Skeletal muscle cell (primary cell): ENCODE measurements at regions not wholly inside any gene's neighbourhood (a gene's known extent, or its start where the extent isn't known, plus 50 kb on each side); places are given as distances from the start of the nearest gene placed in this dataset.
"Not testable (repeated sequence)": the region's sequence is repeated elsewhere in the genome, so short reads cannot be mapped to it uniquely, and the experiment has no call there.

Source experiments
- DNase-seq: peaks from one replicate; pipeline ENCODE4 v3.0.0-alpha.2; 2010; ENCODE audit warnings: low read depth
- H3K4me3 ChIP-seq: 2 replicates; pipeline ENCODE4 v1.5.1; 2011; ENCODE audit warnings: low read depth, mild to moderate bottlenecking, control low read depth, low read length, moderate library complexity

DNA sequence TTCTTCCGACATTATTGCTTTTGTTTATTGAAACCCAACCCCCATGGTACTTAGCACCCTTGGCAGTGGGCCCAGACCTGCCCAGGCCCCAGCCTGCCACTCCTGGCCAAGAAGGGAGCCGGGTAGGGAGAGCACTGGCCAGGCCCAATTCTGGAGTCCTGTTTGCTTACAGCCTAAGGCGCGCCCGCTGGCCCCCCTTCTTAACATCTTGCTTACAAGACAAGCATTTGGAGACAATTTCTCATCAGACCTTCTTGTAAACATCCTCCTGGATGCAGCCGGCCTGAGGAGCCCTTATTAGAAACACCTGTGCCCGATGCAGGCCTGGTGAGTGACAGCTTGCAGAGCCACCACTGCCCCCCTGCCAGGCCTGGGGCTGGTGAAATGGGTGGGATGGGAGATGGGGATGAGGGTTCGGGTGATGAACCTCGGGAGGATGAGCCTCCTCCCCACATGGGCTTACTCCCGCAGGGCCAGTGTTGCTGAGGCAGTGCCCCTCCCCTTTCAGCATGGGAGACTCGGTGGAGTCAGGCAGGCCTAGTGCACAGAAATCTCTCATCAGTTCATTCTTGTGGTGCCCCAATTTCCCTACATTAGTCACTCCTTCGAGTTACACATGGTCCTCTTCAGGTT is 217.5 kb downstream of the CYP26B1 start:
- no peak overlapping the region for H3K4me3 ChIP-seq
- DNase-seq = no peak

DNA sequence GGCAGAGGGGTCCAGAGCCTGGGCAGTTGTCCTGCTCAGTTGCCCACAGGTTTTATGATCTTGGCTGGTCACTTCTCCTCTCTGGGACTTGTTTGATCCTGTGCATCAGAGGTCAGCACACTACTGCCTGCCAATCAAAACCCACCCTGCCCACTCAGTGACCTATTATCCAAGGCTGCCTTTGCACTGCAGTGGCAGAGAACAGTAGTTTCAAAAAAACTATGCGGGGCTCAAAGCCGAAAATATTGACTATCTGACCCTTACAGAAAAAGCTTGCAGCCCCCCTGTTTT is 218.2 kb downstream of the CYP26B1 start:
- no peak for DNase-seq
- no peak overlapping the region for H3K4me3 ChIP-seq

- H3K4me3 ChIP-seq = no peak overlapping the region
- DNase-seq = no peak
Observed at GRCh38 chr2:71928734-71929481, 218.8 kb downstream of the CYP26B1 start.

DNA sequence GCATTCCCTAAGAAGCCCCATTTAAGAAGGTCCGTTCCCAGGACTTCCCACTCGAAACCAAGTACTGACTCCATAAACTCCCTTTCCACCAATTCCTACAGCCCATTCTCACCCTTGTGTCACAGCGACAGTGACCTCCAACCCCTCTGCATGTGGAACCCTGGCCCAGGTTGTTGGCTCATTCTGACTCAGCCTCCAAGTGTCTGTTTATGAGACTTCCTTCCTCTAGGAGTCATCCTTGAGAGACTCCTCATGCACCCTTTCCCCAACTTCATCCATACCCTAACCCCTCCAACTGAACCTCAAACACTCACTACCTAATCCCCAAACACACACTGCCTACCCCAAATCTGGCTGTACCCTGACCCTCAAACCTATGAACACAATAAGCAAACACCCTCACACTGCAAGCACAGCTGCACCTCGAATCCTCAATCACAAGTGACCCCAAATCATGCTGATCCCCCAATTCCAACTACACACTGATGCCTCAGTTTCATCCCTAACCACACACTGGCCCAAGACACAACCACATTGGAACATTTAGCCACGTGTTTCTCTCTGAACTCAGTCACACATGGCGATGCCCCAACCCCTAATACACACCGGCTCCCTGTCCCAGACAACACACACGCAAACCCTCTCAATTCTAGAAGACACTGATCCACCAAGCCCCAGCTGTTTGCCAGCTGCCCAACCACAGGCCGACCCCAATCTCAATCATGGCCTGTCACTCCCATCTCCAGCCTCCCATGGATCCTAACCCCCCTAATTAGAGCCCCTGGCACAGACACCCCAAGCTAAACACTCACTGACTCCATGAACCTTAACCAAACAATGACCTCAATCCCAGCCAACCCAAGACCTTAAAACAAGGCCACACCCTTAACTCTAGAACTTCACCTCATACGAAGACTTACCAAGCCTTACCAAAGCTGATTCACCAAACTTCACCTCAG is 219.6 kb downstream of the CYP26B1 start:
- DNase-seq = no peak
- H3K4me3 ChIP-seq = no peak overlapping the region

- DNase-seq = no peak
- H3K4me3 ChIP-seq = no peak overlapping the region
Observed at GRCh38 chr2:71926876-71927756, 220.5 kb downstream of the CYP26B1 start.

DNA sequence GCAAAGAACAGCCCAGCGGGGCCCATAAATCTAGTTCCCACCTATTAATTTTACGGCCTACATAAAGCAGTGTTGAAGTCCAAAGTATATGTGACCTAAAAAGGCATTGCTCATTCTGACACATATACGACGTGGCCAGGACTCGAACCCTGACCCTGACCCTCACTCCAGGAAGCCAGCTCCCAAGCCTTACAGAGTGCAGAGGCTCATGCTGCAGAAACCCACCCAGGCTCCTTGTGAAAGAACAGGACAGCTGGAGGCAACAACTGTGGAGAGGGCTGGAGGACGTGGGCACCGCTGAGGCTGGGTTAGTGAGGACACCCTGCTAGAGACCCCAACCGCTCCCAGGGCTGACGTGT is 221.6 kb downstream of the CYP26B1 start:
- no peak overlapping the region for H3K4me3 ChIP-seq
- DNase-seq = no peak

DNA sequence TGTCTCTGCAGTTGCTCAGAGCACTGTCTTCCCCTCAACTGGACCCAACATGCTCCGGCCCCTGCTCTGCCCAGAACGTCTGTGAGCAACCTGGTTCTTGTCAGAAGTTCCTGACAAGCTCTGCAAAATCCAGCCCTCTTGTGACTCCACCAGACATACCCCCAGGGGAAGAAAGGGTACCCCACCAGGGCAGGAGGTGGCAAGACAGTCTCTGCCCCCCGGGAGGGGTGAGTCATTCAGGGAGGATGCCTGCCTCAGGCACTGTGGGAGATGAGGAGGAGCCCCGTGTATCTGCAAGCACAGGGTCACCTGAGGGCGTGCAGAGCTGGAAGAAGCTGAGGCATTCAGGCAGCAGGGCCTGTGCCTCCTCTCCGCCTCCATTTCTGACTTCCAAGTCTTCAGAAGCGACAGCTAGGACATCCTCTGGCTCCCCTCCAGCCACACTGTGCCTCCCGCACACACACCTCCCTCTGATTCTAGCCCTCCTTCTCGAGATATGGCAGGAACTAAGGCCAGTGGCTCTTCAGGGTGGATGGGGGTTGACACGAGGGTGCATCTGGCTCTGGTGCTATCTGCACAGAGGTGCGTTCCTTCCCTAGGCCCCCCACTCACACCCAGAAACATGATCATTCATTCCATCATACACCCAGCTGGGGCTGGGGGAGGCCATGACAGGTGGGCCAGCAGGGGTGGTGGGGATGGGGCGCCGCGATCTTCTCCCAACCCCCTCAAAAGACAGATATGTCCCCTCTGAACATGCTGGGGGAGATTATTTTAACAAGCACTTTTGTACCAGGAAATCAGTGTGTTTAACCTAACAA is 222.2 kb downstream of the CYP26B1 start:
- H3K4me3 ChIP-seq = no peak overlapping the region
- DNase-seq = no peak

GRCh38 chr2:71923887-71924533 is 223.7 kb downstream of the CYP26B1 start:
- DNase-seq = peak; percentile 25
- no peak overlapping the region for H3K4me3 ChIP-seq

- H3K4me3 ChIP-seq = no peak overlapping the region
- DNase-seq = no peak
Observed at GRCh38 chr2:71923143-71923525, 224.5 kb downstream of the CYP26B1 start.

- H3K4me3 ChIP-seq = no peak overlapping the region
- no peak for DNase-seq
Observed at GRCh38 chr2:71922499-71923142, 225.0 kb downstream of the CYP26B1 start.

DNA sequence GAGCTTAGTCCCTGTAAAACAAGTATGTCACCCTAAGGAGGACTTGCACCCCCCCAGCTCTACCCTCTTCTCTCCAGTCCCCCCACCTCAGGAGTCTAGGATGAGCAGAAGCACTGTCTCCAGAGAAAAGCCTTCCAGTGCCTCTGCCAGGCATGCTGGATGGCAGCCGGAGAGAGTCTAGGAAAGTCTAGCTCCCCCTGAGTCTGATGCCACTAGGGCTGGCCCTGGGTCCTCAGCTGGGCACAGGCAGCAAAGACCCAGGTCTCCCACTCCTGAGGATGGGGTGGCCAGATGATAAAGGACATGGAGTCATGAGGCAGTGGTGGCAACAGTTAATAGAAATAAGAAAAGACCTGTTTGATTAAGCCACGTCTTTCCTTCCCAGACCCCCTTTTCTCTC is 225.6 kb downstream of the CYP26B1 start:
- DNase-seq = no peak
- no peak overlapping the region for H3K4me3 ChIP-seq

GRCh38 chr2:71920819-71921218 is 226.8 kb downstream of the CYP26B1 start:
- H3K4me3 ChIP-seq, DNase-seq: not testable (repeated sequence)

- DNase-seq = no peak
- H3K4me3 ChIP-seq = no peak overlapping the region
Observed at GRCh38 chr2:71919708-71920107, 228.0 kb downstream of the CYP26B1 start.

GRCh38 chr2:71910277-71910676 is 237.4 kb downstream of the CYP26B1 start:
- no peak for DNase-seq
- H3K4me3 ChIP-seq = no peak overlapping the region

- no peak for DNase-seq
Observed at GRCh38 chr2:71908798-71909197, 238.9 kb downstream of the CYP26B1 start.

GRCh38 chr2:71907503-71907902 is 240.2 kb downstream of the CYP26B1 start:
- H3K4me3 ChIP-seq = no peak overlapping the region
- DNase-seq = no peak

More at GRCh38 chr2:71908798-71909197, 238.9 kb downstream of the CYP26B1 start:
- no peak overlapping the region for H3K4me3 ChIP-seq

GRCh38 chr2:71906357-71906973 is 241.2 kb downstream of the CYP26B1 start:
- H3K4me3 ChIP-seq = no peak overlapping the region
- no peak for DNase-seq
